ENCODE measurements at regions not wholly inside any gene's neighbourhood (a gene's known extent, or its start where the extent isn't known, plus 50 kb on each side); places are given as distances from the start of the nearest gene placed in this dataset.
A peak's percentile ranks its signal among the peaks of the same experiment; 100 is the strongest.

- H3K9me3 ChIP-seq (replicated peaks; ENCODE audit: low read length) = no peaks in the 10 kb centered on the region
- H3K36me3 ChIP-seq (ENCODE audit: insufficient read depth, low read length) = no peaks in the 10 kb centered on the region
- no peaks in the 10 kb centered on the region for H3K27me3 ChIP-seq (ENCODE audit: control insufficient read depth, insufficient read depth, low read length)
- H3K4me1 ChIP-seq (ENCODE audit: control insufficient read depth, insufficient read depth, low read length) = peaks cover 13% of the 10 kb centered on the region
- H3K9ac ChIP-seq (ENCODE audit: low read depth, low read length) = no peak overlapping the region
- H3K4me3 ChIP-seq (ENCODE audit: low read length) = no peak overlapping the region
- H3K4me2 ChIP-seq (ENCODE audit: low read length) = no peak overlapping the region
These were observed 58.7 kb upstream of the FDX1 start for GRCh38 chr11:110371084-110371483.

- H3K36me3 ChIP-seq (ENCODE audit: insufficient read depth, low read length) = no peaks in the 10 kb centered on the region
- no peaks in the 10 kb centered on the region for H3K9me3 ChIP-seq (replicated peaks; ENCODE audit: low read length)
- H3K27me3 ChIP-seq (ENCODE audit: control insufficient read depth, insufficient read depth, low read length) = no peaks in the 10 kb centered on the region
- peak overlapping the region; percentile 42 for H3K9ac ChIP-seq (ENCODE audit: low read depth, low read length)
- H3K4me2 ChIP-seq (ENCODE audit: low read length) = peak overlapping the region; percentile 81
- H3K4me1 ChIP-seq (ENCODE audit: control insufficient read depth, insufficient read depth, low read length) = peaks cover 21% of the 10 kb centered on the region
- peak overlapping the region; percentile 55 for H3K4me3 ChIP-seq (ENCODE audit: low read length)
These were observed 56.6 kb upstream of the FDX1 start for GRCh38 chr11:110373051-110373702.

- Histone ChIP-seq H3K4me2 (ENCODE audit: low read length) (no peak overlapping the region), H3K9ac (ENCODE audit: low read depth, low read length) (no peak overlapping the region)
These were observed 54.8 kb upstream of the FDX1 start for GRCh38 chr11:110374921-110375320.

GRCh38 chr11:110375351-110375750 is 54.4 kb upstream of the FDX1 start:
- Histone ChIP-seq H3K4me2 (ENCODE audit: low read length) (no peak overlapping the region), H3K36me3 (ENCODE audit: insufficient read depth, low read length) (no peaks in the 10 kb centered on the region)

More at GRCh38 chr11:110374921-110375320, 54.8 kb upstream of the FDX1 start:
- no peaks in the 10 kb centered on the region for H3K9me3 ChIP-seq (replicated peaks; ENCODE audit: low read length)
- H3K4me3 ChIP-seq (ENCODE audit: low read length) = no peak overlapping the region
- H3K36me3 ChIP-seq (ENCODE audit: insufficient read depth, low read length) = no peaks in the 10 kb centered on the region
- H3K4me1 ChIP-seq (ENCODE audit: control insufficient read depth, insufficient read depth, low read length) = peaks cover 21% of the 10 kb centered on the region
- no peaks in the 10 kb centered on the region for H3K27me3 ChIP-seq (ENCODE audit: control insufficient read depth, insufficient read depth, low read length)

GRCh38 chr11:110376021-110376420 is 53.7 kb upstream of the FDX1 start:
- H3K4me3 ChIP-seq (ENCODE audit: low read length) = no peak overlapping the region
- H3K36me3 ChIP-seq (ENCODE audit: insufficient read depth, low read length) = no peaks in the 10 kb centered on the region
- H3K9me3 ChIP-seq (replicated peaks; ENCODE audit: low read length) = no peaks in the 10 kb centered on the region
- no peaks in the 10 kb centered on the region for H3K27me3 ChIP-seq (ENCODE audit: control insufficient read depth, insufficient read depth, low read length)
- H3K9ac ChIP-seq (ENCODE audit: low read depth, low read length) = peak overlapping the region; percentile 69
- H3K4me1 ChIP-seq (ENCODE audit: control insufficient read depth, insufficient read depth, low read length) = peaks cover 21% of the 10 kb centered on the region
- no peak overlapping the region for H3K4me2 ChIP-seq (ENCODE audit: low read length)

More at GRCh38 chr11:110375351-110375750, 54.4 kb upstream of the FDX1 start:
- Histone ChIP-seq H3K4me1 (ENCODE audit: control insufficient read depth, insufficient read depth, low read length) (peaks cover 21% of the 10 kb centered on the region), H3K4me3 (ENCODE audit: low read length) (no peak overlapping the region), H3K9ac (ENCODE audit: low read depth, low read length) (no peak overlapping the region), H3K9me3 (replicated peaks; ENCODE audit: low read length) (no peaks in the 10 kb centered on the region), H3K27me3 (ENCODE audit: control insufficient read depth, insufficient read depth, low read length) (no peaks in the 10 kb centered on the region)

GRCh38 chr11:110376711-110377324 is 52.9 kb upstream of the FDX1 start:
- peaks cover 21% of the 10 kb centered on the region for H3K4me1 ChIP-seq (ENCODE audit: control insufficient read depth, insufficient read depth, low read length)
- H3K27me3 ChIP-seq (ENCODE audit: control insufficient read depth, insufficient read depth, low read length) = no peaks in the 10 kb centered on the region
- peak overlapping the region; percentile 83 for H3K4me2 ChIP-seq (ENCODE audit: low read length)
- peak overlapping the region; percentile 68 for H3K4me3 ChIP-seq (ENCODE audit: low read length)
- no peaks in the 10 kb centered on the region for H3K36me3 ChIP-seq (ENCODE audit: insufficient read depth, low read length)
- no peaks in the 10 kb centered on the region for H3K9me3 ChIP-seq (replicated peaks; ENCODE audit: low read length)
- peak overlapping the region; percentile 69 for H3K9ac ChIP-seq (ENCODE audit: low read depth, low read length)

GRCh38 chr11:110377434-110377833 is 52.3 kb upstream of the FDX1 start:
- H3K36me3 ChIP-seq (ENCODE audit: insufficient read depth, low read length) = no peaks in the 10 kb centered on the region

GRCh38 chr11:110379261-110379660 is 50.5 kb upstream of the FDX1 start:
- no peak overlapping the region for H3K4me2 ChIP-seq (ENCODE audit: low read length)
- no peaks in the 10 kb centered on the region for H3K9me3 ChIP-seq (replicated peaks; ENCODE audit: low read length)
- no peaks in the 10 kb centered on the region for H3K36me3 ChIP-seq (ENCODE audit: insufficient read depth, low read length)
- peaks cover 8% of the 10 kb centered on the region for H3K4me1 ChIP-seq (ENCODE audit: control insufficient read depth, insufficient read depth, low read length)
- no peak overlapping the region for H3K9ac ChIP-seq (ENCODE audit: low read depth, low read length)
- no peak overlapping the region for H3K4me3 ChIP-seq (ENCODE audit: low read length)
- H3K27me3 ChIP-seq (ENCODE audit: control insufficient read depth, insufficient read depth, low read length) = no peaks in the 10 kb centered on the region

More at GRCh38 chr11:110377434-110377833, 52.3 kb upstream of the FDX1 start:
- Histone ChIP-seq H3K4me1 (ENCODE audit: control insufficient read depth, insufficient read depth, low read length) (peaks cover 21% of the 10 kb centered on the region), H3K4me2 (ENCODE audit: low read length) (peak overlapping the region; percentile 83), H3K9me3 (replicated peaks; ENCODE audit: low read length) (no peaks in the 10 kb centered on the region), H3K27me3 (ENCODE audit: control insufficient read depth, insufficient read depth, low read length) (no peaks in the 10 kb centered on the region), H3K4me3 (ENCODE audit: low read length) (no peak overlapping the region), H3K9ac (ENCODE audit: low read depth, low read length) (no peak overlapping the region)

GRCh38 chr11:110379936-110380335 is 49.8 kb upstream of the FDX1 start:
- Histone ChIP-seq H3K4me3 (ENCODE audit: low read length) (no peak overlapping the region), H3K9me3 (replicated peaks; ENCODE audit: low read length) (no peaks in the 10 kb centered on the region), H3K27me3 (ENCODE audit: control insufficient read depth, insufficient read depth, low read length) (no peaks in the 10 kb centered on the region), H3K36me3 (ENCODE audit: insufficient read depth, low read length) (no peaks in the 10 kb centered on the region), H3K4me1 (ENCODE audit: control insufficient read depth, insufficient read depth, low read length) (peaks cover 8% of the 10 kb centered on the region), H3K4me2 (ENCODE audit: low read length) (no peak overlapping the region), H3K9ac (ENCODE audit: low read depth, low read length) (no peak overlapping the region)

Data from skeletal muscle satellite cell (primary cell).